K562 (cell line): ENCODE measurements at regions not wholly inside any gene's neighbourhood (a gene's known extent, or its start where the extent isn't known, plus 50 kb on each side); places are given as distances from the start of the nearest gene placed in this dataset.

Experiments
- ATAC-seq: fragments of 200-7000 bp; cut with Tn5 transposase; 3 replicates; pipeline ENCODE4 v1.9.1; 2020; ENCODE audit warnings: moderate library complexity
- BruUV-seq: library from RNA; stranded (reverse); fragments of 400-500 nt; replicated peaks from 2 replicates; lab custom pipeline; 2021; lab: Mats Ljungman, UMichigan
- CTCF ChIA-PET: fragments of 300-600 bp; formaldehyde crosslinking; extraction: SDS; loops from one replicate; lab custom pipeline; 2021; ENCODE audit warnings: low intra/inter-chr PET ratio; lab: Yijun Ruan, JAX
- POLR2A ChIA-PET: fragments of 300-600, 350-650 bp; sonication (Branson Sonifier 250); formaldehyde crosslinking; extraction: SDS; loops from one replicate; lab custom pipeline; 2021; ENCODE audit warnings: antibody characterized with exemption, inconsistent platforms; lab: Yijun Ruan, JAX
- DNase-seq, 4 experiments: peaks; one replicate each; pipeline versions ENCODE4 v3.0.0 to v3.0.0-alpha.2; 2011 to 2018; ENCODE audit warnings: low spot score in 3 of 4, mixed read lengths in 3 of 4; ENCODE audit errors: extremely low read depth in 1 of 4
- FAIRE-seq: peaks from 2 replicates; lab custom pipeline; 2011; peaks lifted over from hg19 to GRCh38; lab: Jason Lieb, UNC
- H2AFZ ChIP-seq: 2 replicates; pipeline ENCODE4 v1.6.0; 2011; ENCODE audit warnings: low read depth, low read length, control low read depth, inconsistent platforms
- H3K27ac ChIP-seq: fragments of 200-600 bp; 3 replicates; pipeline ENCODE4 v1.8.0; 2011; ENCODE audit warnings: low read depth, mild to moderate bottlenecking, control low read depth, inconsistent platforms, low read length, moderate library complexity, mixed read lengths; ENCODE audit errors: extremely low read depth
- H3K27me3 ChIP-seq, 2 experiments: fragments of 300-600 bp in 1 of 2; 2 replicates in 1 of 2; 3 replicates in 1 of 2; pipeline versions ENCODE4 v1.6.0 to v1.8.0; 2011; ENCODE audit warnings: inconsistent platforms in 2 of 2, low read length in 2 of 2, mild to moderate bottlenecking in 1 of 2, mixed read lengths in 1 of 2, moderate library complexity in 1 of 2; ENCODE audit not compliant: control insufficient read depth in 2 of 2, insufficient read depth in 2 of 2
- H3K36me3 ChIP-seq: fragments of 300-600 bp; 3 replicates; pipeline ENCODE4 v1.8.0; 2011; ENCODE audit warnings: mild to moderate bottlenecking, low read length, inconsistent platforms; ENCODE audit not compliant: control insufficient read depth, insufficient read depth
- H3K4me1 ChIP-seq, 2 experiments: fragments of 200-600 bp in 1 of 2; replicated peaks in 1 of 2; 2 replicates in 1 of 2; 3 replicates in 1 of 2; pipeline versions ENCODE4 v1.5.1 to v1.8.0; 2011; ENCODE audit warnings: inconsistent platforms in 2 of 2, low read length in 2 of 2, mild to moderate bottlenecking in 1 of 2, mixed read lengths in 1 of 2, moderate library complexity in 1 of 2; ENCODE audit not compliant: control insufficient read depth in 2 of 2, insufficient read depth in 2 of 2
- H3K4me2 ChIP-seq: 2 replicates; pipeline ENCODE4 v1.6.1; 2011; ENCODE audit warnings: low read length, control low read depth, inconsistent platforms, mixed read lengths; ENCODE audit not compliant: insufficient read depth
- H3K4me3 ChIP-seq: fragments of 200-600 bp; sonication (generic), shearing (Covaris generic); 2 replicates; pipeline ENCODE4 v1.5.1; 2016; ENCODE audit warnings: control low read depth, inconsistent platforms
- H3K79me2 ChIP-seq: fragments of 200-600 bp; 3 replicates; pipeline ENCODE4 v1.8.0; 2011; ENCODE audit warnings: low read length, inconsistent platforms; ENCODE audit not compliant: control insufficient read depth, insufficient read depth
- H3K9ac ChIP-seq, 2 experiments: 2 replicates each; pipeline versions ENCODE4 v1.6.0 to v1.6.1; 2011; ENCODE audit warnings: low read depth in 2 of 2, low read length in 2 of 2, control low read depth in 1 of 2, inconsistent platforms in 1 of 2, mild to moderate bottlenecking in 1 of 2, mixed read lengths in 1 of 2; ENCODE audit not compliant: insufficient read depth in 1 of 2
- H3K9me1 ChIP-seq: one replicate; pipeline ENCODE4 v1.6.0; 2011; ENCODE audit warnings: inconsistent platforms, mild to moderate bottlenecking, low read length, moderate library complexity; ENCODE audit not compliant: control insufficient read depth, insufficient read depth
- H3K9me3 ChIP-seq: replicated peaks from 2 replicates; pipeline ENCODE4 v1.5.1; 2011; ENCODE audit warnings: low read depth, low read length, inconsistent platforms; ENCODE audit not compliant: control insufficient read depth, insufficient read depth
- H4K20me1 ChIP-seq: replicated peaks from 2 replicates; pipeline ENCODE4 v1.6.1; 2011; ENCODE audit warnings: low read length, inconsistent platforms, mixed read lengths; ENCODE audit not compliant: control insufficient read depth, insufficient read depth
- CHD1 ChIP-seq: fragments of 200-600 bp; sonication (generic); IDR thresholded peaks from one replicate; pipeline ENCODE4 v1.6.1; 2012; ENCODE audit warnings: mild to moderate bottlenecking, moderate library complexity, low read length, inconsistent platforms
- CREB3 ChIP-seq: fragments of 450-650 bp; conservative IDR thresholded peaks from 2 replicates; pipeline ENCODE4 v1.6.1; 2016; ENCODE audit warnings: missing genetic modification characterization, low read depth, mild to moderate bottlenecking, missing compliant biosample characterization, moderate library complexity
- DDX20 ChIP-seq: fragments of 450-650 bp; IDR thresholded peaks from 2 replicates; pipeline ENCODE4 v1.6.1; 2016; ENCODE audit warnings: missing genetic modification characterization, low read depth, mild to moderate bottlenecking, missing compliant biosample characterization, moderate library complexity
- DNMT1 ChIP-seq: fragments of 450-650 bp; IDR thresholded peaks from 2 replicates; pipeline ENCODE4 v1.6.1; 2016; ENCODE audit warnings: antibody characterized with exemption, mild to moderate bottlenecking
- KAT7 ChIP-seq: sonication (generic); formaldehyde crosslinking; IDR thresholded peaks from 2 replicates; pipeline ENCODE4 v1.8.0; 2022; ENCODE audit warnings: missing genetic modification reagents, mild to moderate bottlenecking, borderline replicate concordance
- LARP7 ChIP-seq: fragments of 450-650 bp; IDR thresholded peaks from 2 replicates; pipeline ENCODE4 v1.6.1; 2016
- PCBP1 ChIP-seq: fragments of 200-400 bp; formaldehyde crosslinking; IDR thresholded peaks from 2 replicates; pipeline ENCODE4 v1.6.1; 2018; ENCODE audit warnings: mild to moderate bottlenecking, low read depth, low read length; ENCODE audit not compliant: poor library complexity, severe bottlenecking
- PHF20 ChIP-seq: fragments of 450-650 bp; IDR thresholded peaks from 2 replicates; pipeline ENCODE4 v1.6.1; 2018; ENCODE audit not compliant: partially characterized antibody
- POLR2G ChIP-seq: fragments of 200-400 bp; formaldehyde crosslinking; IDR thresholded peaks from 2 replicates; pipeline ENCODE4 v1.6.1; 2017; ENCODE audit warnings: low read depth, mild to moderate bottlenecking, antibody characterized with exemption, low read length, moderate library complexity
- ZEB2 ChIP-seq: fragments of 450-650 bp; IDR thresholded peaks from 2 replicates; pipeline ENCODE4 v1.6.1; 2016
- ZNF589 ChIP-seq: fragments of 200-800 bp; sonication (Bioruptor generic); IDR thresholded peaks from 2 replicates; pipeline ENCODE4 v1.6.1; 2016; ENCODE audit warnings: low read depth, missing genetic modification characterization, missing compliant biosample characterization
- WGBS: fragments of 100-300 bp; shearing (Covaris generic); methylation state at CpG from one replicate; pipeline ENCODE4 v1.1.6; 2016; ENCODE audit warnings: low coverage, mixed read lengths; ENCODE audit not compliant: insufficient coverage; ENCODE audit errors: missing lambda C conversion rate; 5-methylcytosine and 5-hydroxymethylcytosine counted together
- in situ Hi-C: fragments of 300-500 bp; cut with MboI; formaldehyde crosslinking; loops from 4 replicates; pipeline ENCODE4 v1.15.0; 2018; ENCODE audit warnings: inconsistent platforms, mixed read lengths
- intact Hi-C: fragments of 100-400 bp; cut with micrococcal nuclease; formaldehyde crosslinking; loops from 2 replicates; pipeline ENCODE4 v1.14.2; 2022
- TF ChIP-seq, protein P1 (sequence below): fragments of 450-650 bp; conservative IDR thresholded peaks from 2 replicates; pipeline ENCODE4 v1.6.1; 2016; ENCODE audit warnings: missing genetic modification characterization, low read depth, mild to moderate bottlenecking, control low read depth, missing compliant biosample characterization

- TF ChIP-seq, protein P1, sequence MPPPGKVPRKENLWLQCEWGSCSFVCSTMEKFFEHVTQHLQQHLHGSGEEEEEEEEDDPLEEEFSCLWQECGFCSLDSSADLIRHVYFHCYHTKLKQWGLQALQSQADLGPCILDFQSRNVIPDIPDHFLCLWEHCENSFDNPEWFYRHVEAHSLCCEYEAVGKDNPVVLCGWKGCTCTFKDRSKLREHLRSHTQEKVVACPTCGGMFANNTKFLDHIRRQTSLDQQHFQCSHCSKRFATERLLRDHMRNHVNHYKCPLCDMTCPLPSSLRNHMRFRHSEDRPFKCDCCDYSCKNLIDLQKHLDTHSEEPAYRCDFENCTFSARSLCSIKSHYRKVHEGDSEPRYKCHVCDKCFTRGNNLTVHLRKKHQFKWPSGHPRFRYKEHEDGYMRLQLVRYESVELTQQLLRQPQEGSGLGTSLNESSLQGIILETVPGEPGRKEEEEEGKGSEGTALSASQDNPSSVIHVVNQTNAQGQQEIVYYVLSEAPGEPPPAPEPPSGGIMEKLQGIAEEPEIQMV (tag), result no peak
- TF ChIP-seq, all 486 proteins: peak for 0
Measured at GRCh38 chr2:120845277-120845676, 109.6 kb downstream of the GLI2 start (continued).

GRCh38 chr2:120846406-120847095 is 110.9 kb downstream of the GLI2 start:
- 0 out of 2 replicates have a peak, but pooled peaks cover 5% of the 10 kb centered on the region for H4K20me1 ChIP-seq
- no peak overlapping the region for H3K9ac ChIP-seq
- H3K9me3 ChIP-seq, result no peaks in the 10 kb centered on the region
- FAIRE-seq (no peak), ATAC-seq (no peak), DNase-seq (no peak)
- H3K27me3 ChIP-seq, result peaks cover 25 to 78% of the 10 kb centered on the region in 2 experiments; a peak in 4 of 5 replicates
- no peaks in the 10 kb centered on the region for H3K36me3 ChIP-seq
- CTCF ChIA-PET, result no interaction called here
- no peak for TF ChIP-seq DNMT1
- no peak for TF ChIP-seq PCBP1
- no peak for TF ChIP-seq PHF20
- no peak for TF ChIP-seq DDX20 (tag)
- no peak for TF ChIP-seq KAT7 (CRISPR knock-in tag)
- TF ChIP-seq ZNF589 (CRISPR knock-in tag), result no peak
- no peak for TF ChIP-seq LARP7
- no peak for TF ChIP-seq POLR2G
- TF ChIP-seq ZEB2, result no peak
- no peak for TF ChIP-seq CHD1
- TF ChIP-seq CREB3 (tag), result no peak
- no peak overlapping the region for H3K27ac ChIP-seq
- no peak overlapping the region for H2AFZ ChIP-seq
- H3K4me3 ChIP-seq, result no peak overlapping the region
- POLR2A ChIA-PET, result interaction anchor here (0.8 kb wide), 1 partner anchor 11 kb away, joined by 3 read pairs; no protein-coding TSS in a partner anchor
- no peaks in the 10 kb centered on the region for H3K79me2 ChIP-seq
- no TSS peak for BruUV-seq
- in situ Hi-C loops (no loop called here), intact Hi-C loops (no loop called here)
- H3K4me1 ChIP-seq, result 0 out of 5 replicates have a peak, but pooled peaks cover 0 to 5% of the 10 kb centered on the region in 2 experiments
- H3K4me2 ChIP-seq, result no peak overlapping the region
- WGBS, result 2% methylated on average over 12 of the region's 14 CpGs
- no peaks in the 10 kb centered on the region for H3K9me1 ChIP-seq
